D341Med (cell line): ENCODE measurements at regions not wholly inside any gene's neighbourhood (a gene's known extent, or its start where the extent isn't known, plus 50 kb on each side); places are given as distances from the start of the nearest gene placed in this dataset.
A peak's percentile ranks its signal among the peaks of the same experiment; 100 is the strongest.

ENCODE experiments used
- DNase-seq: peaks from one replicate; pipeline ENCODE4 v3.0.0; 2012; ENCODE audit warnings: low spot score

GRCh38 chr12:124096109-124096508 is 123.1 kb downstream of the ZNF664 start:
- DNase-seq = no peak

DNA sequence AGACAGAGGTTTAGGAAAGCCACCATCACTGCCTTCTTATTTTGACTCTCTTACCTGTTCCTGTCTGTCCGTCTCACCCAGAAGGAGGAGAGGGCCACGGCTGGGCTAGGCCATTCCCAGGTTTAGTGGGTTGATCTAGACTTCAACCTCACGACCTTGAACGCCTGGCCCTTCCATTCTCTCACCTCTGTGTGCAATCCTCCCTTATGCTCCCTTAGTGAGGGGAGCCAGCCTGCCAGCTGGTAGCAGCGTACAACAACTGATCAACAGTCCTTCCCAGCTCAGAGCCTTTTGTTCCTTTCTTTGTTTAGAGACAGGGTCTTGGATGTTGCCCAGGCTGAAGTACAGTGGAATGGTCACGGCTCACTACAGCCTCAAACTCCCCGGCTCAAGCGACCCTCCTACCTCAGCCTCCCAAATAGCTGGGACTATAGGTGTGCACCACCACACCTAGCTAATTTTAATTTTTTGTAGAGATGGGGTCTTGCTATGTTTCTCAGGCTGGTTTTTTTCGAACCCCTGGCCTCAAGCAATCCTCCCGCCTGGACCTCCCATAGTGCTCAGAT is 123.9 kb downstream of the ZNF664 start:
- DNase-seq = no peak

DNA sequence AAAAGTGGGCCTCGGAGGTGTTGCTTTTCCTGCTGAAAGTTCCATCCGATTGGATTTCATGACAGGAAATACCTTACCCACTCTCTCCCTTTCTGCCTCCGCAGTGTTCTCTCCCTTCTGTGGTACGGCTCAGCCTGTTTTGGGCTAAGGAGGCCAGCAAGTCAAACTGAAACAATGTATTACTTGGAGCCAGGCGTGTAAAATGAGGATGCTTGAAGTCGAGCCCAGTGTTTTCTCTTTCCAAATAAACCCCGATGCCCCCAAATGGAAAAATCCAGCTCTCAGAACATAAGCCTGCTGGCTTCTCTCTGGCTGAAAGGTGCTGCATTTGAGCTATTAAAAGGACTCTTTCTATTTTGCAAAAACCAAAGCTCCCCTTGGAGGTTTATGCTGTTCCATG is 124.7 kb downstream of the ZNF664 start:
- no peak for DNase-seq

DNA sequence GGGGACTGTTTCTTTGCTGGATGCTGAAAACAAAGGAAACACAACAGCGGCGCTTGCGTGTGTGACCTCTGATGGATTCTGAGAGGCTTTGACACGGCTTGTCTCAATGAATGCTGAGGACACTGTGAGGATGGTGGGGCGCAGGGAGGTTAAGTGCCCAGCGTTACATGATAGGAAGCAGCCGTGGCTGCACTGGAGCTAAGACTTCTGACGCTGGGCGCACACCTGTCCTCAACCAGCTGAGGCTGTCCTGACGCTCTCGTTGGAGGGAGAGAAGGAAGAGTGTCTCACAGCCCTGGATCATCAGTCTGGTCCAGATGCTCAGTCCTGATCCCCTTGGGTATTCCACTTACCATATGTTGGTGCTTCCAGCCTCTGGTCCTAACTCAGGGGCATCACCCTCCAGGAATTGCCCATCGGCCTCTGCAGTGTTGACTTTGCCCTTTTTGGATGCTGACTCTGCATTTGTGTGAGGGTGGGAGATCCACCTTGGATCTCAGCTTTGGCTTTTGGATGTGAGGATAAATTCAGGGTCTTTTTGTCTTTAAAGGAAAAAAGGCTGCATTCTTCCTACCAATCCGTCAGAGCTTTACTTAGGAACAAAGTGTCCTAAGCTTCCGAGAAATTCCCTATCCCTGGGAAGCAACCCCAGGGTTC is 125.2 kb downstream of the ZNF664 start:
- DNase-seq = no peak

DNA sequence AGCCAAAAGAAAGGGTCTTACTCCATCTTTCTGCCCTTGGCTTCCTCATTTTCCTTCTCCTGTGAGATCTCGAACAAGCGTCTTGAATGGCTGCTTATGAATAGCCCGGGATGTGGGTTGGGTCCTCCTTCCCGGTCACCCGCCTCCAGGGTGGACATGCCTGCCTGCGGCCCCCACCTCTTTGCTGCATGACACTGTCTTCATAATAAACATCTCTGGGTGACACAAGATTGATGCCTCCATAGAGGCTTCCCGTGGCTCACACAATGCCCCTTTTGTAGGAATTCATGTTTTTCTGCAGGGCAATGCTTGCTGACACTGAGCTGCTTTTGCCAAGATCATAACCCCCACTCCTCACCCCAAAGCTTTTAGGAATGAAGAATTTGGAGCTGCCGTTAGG is 125.9 kb downstream of the ZNF664 start:
- DNase-seq = no peak

DNA sequence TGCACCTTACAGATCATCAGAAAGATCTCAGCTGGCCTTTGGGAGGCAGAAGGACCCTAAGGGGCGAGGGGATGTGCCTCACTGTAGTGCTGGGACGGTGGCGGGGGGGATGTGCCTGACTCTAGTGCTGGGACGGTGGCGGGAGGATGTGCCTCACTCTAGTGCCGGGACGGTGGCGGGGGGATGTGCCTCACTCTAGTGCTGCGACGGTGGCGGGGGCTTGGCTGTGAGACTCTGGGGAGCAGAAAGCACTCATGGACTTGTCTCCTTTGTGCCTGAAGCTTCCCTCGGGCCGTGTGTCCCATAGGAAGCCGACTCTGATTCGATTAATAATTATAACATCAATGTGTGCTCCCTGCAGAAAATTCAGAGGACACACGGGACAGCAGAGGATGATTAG is 126.6 kb downstream of the ZNF664 start:
- no peak for DNase-seq

GRCh38 chr12:124100572-124101178 is 127.7 kb downstream of the ZNF664 start:
- no peak for DNase-seq

- no peak for DNase-seq
Observed at GRCh38 chr12:124105546-124105945, 132.5 kb downstream of the ZNF664 start.

GRCh38 chr12:124107351-124107750 is 134.3 kb downstream of the ZNF664 start:
- no peak for DNase-seq

GRCh38 chr12:124109760-124110159 is 136.7 kb downstream of the ZNF664 start:
- peak; percentile 50 for DNase-seq

DNA sequence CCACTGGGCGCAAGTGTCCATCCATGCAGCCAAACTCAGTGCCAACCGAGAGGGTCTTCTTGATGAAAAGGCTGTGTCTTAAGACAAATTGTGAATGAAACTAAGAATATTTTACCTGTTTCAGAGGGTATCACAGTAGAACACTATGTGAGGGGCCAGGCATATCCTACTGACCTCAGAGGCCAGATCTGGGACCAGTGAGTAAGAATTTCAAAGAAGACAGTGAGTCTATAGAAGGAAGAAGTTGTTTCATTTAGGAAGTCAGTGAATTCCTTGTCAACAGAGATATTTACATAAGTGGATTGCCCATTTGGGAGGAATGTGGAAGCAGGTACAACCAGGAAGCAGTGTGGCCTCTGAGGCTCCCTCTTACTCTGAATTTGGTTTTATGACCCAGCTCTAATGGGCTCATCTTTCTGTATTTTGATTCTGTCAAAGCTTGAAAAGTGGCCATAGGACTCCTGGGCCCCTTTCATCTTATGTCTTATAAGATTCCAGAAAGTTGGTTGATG is 137.4 kb downstream of the ZNF664 start:
- DNase-seq = no peak

- DNase-seq = no peak
Observed at GRCh38 chr12:124111006-124111405, 138.0 kb downstream of the ZNF664 start.

DNA sequence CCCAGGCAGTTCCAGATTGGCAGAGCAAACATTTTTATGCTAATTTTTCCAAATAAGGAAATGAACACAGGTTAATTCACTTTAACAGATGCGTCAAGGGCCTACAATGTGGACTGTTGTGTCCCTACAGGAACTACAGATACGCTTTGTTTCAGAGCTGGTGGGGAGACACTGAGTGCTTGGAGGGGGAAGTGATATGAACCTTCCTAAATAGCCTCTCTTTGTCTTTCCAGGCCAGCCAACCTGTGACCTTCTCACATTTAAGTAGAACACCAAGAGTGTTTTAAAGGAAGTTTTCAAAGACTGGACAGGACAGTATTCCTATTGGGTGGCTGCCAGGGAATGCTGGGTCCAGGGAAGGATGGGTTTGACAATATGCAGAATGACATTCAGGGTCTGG is 141.3 kb downstream of the ZNF664 start:
- DNase-seq = no peak

DNA sequence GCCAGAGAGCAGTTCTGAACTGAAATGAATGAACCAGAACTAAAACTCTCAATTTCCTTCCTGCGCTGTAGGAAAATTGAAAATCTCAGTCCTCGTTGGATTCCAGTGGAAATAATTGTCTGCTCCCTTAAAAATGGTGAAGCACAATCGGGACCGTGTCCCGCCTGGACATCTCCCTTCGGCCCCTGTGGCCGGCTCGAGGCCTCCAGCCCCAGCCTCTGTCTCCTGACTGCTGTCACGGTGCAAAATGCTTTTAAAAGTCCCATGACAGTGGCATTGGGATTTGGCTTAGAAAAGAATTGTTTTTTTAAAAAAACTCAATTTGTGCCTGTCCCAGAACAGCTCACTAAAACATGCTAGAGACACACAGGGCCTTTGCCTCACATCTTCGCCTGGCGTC is 142.5 kb downstream of the ZNF664 start:
- no peak for DNase-seq

GRCh38 chr12:124115976-124116690 is 143.1 kb downstream of the ZNF664 start:
- no peak for DNase-seq

- DNase-seq = no peak
Observed at GRCh38 chr12:124120739-124121138, 147.7 kb downstream of the ZNF664 start.

DNA sequence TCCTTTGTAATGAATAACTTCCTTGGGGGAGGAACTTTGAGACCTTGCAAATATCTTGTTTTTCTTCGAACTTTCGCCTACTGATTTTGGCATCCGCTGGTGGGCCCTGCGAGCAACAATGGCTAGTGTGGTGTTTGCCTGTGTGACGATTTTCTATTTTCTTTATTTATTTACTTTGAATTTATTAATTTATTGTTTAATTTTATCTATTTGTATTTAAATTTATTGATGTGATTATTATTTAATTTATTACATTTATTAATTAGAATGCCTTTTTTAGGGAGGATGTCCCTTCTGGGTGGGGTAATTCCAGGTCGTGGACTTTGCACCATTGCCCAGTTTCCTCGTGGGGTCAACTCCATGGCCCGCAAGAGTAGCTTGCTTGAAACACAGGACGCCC is 149.7 kb downstream of the ZNF664 start:
- no peak for DNase-seq

DNA sequence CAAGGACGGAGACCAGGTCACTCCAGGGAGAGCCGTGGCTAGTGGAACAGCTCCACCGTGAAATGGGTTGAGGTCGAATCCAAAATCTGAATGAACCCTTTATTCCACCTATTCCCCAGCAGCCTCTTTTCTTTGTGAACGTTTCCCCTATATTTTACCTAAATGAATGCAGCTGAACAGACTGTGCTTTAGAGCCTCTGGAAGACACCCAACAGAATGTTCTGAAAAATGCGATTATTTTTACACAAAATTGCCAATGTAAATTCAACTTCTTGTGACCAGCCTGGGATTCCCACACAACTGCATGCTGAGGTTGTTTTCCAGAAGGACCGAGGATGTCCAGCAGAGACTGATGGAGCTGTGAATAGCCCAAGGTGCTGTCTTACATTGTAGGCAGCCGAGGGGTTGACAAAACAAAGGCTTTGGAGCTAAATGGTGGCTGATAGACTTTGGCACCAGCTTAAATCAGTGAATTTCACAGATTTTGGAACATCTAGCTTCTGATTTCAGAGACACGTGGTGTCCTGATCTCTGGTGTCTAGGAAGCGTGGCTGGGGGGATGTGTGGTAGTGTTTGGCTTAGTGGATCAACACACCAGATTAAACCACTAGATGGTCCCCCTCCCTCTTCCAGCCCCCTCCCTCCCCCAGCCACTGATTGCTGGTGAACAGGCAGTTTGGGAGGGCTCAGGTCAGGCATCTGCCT is 150.4 kb downstream of the ZNF664 start:
- no peak for DNase-seq

DNA sequence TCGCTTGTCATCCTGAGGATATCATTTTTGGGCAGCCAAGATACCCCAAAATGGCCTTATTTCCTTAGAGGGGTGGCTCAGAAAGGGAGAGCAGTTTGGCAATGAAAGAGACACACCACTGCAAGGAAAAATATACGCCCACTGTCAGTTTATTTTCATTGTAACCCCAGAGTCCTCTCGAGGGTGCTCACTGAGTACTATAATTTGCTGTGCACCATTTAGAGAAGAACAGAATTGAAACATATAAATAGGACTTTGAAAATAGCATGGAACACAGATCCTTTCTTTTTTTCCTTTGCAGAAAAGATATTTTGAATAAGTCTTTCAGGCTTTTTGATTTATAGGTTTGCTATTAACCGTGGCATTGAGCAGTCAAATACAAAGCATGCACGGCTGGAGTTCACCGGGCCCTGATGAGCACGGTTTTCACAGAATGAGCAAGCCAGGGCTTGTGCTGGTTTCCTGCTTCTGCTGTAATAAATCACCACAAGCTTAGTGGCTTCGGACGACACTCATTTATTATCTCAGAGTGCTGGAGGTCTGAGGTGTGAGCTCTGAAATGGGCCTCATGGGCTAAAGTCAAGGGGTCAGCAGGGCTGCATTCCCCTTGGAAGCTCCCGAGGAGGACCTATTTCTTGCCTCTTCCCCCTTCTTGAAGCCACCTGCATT is 152.3 kb downstream of the ZNF664 start:
- no peak for DNase-seq

DNA sequence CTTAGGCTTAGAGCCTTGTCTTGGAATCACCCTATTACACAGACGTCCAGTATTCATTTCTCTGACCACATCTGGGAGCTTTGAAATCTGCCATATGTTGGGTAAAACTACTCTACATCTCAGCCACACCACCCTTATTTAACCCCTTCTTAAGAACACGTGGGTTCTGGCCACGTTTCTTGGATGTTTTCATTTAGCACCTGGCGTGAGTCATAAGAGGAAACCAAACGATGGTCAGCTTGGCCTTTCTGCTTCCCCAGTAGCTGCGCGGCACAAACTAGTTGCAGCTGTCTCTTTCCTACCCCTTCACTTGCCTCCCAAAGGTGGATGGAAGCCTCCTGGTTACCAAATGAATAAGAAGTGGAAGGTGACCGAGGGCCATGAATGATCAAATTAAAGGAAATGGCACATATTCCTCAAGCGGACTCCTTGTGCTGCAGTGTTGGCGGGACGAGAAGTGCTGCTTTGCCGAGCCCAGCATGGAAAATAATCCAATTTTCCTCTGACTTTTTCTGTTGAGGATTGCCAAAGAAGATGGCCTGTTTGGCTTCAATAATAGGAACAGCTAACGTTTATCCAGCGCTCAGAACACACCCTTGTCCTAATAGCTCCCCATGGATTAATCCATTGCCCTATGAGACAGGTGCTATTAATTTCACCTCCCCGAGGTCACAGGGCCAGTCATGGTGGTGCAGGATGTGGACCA is 154.1 kb downstream of the ZNF664 start:
- DNase-seq = no peak

- no peak for DNase-seq
Observed at GRCh38 chr12:124129132-124129531, 156.1 kb downstream of the ZNF664 start.
